Ascending aorta (tissue), 2 donors: ENCODE measurements at regions not wholly inside any gene's neighbourhood (a gene's known extent, or its start where the extent isn't known, plus 50 kb on each side); places are given as distances from the start of the nearest gene placed in this dataset.

Source experiments
- DNase-seq, 2 donors: peaks; one replicate each; pipeline ENCODE4 v3.0.0-alpha.2; 2019; ENCODE audit warnings: low spot score in 2 of 2
- H3K27ac ChIP-seq, 2 donors: fragments of 200-600 bp; sonication (generic); one replicate each; pipeline ENCODE4 v1.5.1; 2016 to 2017; ENCODE audit warnings: mild to moderate bottlenecking in 1 of 2
- H3K27me3 ChIP-seq: fragments of 200-600 bp; sonication (generic); one replicate; pipeline ENCODE4 v1.5.1; 2017
- H3K36me3 ChIP-seq, 2 donors: fragments of 200-600 bp; sonication (generic); one replicate each; pipeline ENCODE4 v1.5.1; 2016
- H3K4me1 ChIP-seq, 2 donors: fragments of 200-600 bp; sonication (generic); one replicate each; pipeline ENCODE4 v1.5.1; 2016 to 2017; ENCODE audit warnings: mild to moderate bottlenecking in 1 of 2
- H3K4me3 ChIP-seq, 2 donors: fragments of 200-600 bp; sonication (generic); one replicate each; pipeline ENCODE4 v1.5.1; 2016 to 2017; ENCODE audit warnings: mild to moderate bottlenecking in 1 of 2
- H3K9me3 ChIP-seq, 2 donors: fragments of 200-600 bp; sonication (generic); one replicate each; pipeline ENCODE4 v1.5.1; 2016
- intact Hi-C: fragments of 100-400 bp; cut with DNase I; formaldehyde crosslinking; loops from one replicate; pipeline ENCODE4 v1.15.1; 2023
- TF ChIP-seq, protein P1 (sequence below), 3 experiments: fragments of 200-600 bp in 2 of 3; fragments of 450-650 bp in 1 of 3; sonication (generic) in 2 of 3; IDR thresholded peaks; one replicate each; pipeline ENCODE4 v1.5.1; 2016 to 2019; ENCODE audit warnings: antibody characterized with exemption in 3 of 3, mild to moderate bottlenecking in 1 of 3, moderate library complexity in 1 of 3

DNA sequence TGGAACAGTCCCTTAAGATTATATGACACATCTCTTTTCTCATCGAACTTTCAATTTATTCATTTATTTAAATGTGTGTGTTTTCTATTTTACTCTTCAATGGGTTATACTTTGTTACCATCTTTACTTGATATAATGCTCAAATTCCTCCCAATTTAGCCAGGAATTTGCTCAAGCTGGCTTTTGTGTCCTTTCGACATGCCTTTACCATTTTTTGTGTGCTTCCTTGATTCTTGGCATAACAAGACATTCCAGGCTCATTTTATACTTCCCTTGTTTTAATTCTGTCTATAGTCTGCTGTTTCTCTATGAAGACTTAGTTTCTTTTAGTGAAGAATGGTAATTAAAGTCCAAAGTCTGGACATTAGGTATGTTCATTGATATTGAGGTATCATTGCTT, 315.8 kb downstream of the AEBP2 start:
- no peak overlapping the region for H3K4me3 ChIP-seq
- H3K27me3 ChIP-seq, result no peaks in the 10 kb centered on the region
- DNase-seq, result no peak
- no peak overlapping the region for H3K27ac ChIP-seq
- TF ChIP-seq, protein P1, sequence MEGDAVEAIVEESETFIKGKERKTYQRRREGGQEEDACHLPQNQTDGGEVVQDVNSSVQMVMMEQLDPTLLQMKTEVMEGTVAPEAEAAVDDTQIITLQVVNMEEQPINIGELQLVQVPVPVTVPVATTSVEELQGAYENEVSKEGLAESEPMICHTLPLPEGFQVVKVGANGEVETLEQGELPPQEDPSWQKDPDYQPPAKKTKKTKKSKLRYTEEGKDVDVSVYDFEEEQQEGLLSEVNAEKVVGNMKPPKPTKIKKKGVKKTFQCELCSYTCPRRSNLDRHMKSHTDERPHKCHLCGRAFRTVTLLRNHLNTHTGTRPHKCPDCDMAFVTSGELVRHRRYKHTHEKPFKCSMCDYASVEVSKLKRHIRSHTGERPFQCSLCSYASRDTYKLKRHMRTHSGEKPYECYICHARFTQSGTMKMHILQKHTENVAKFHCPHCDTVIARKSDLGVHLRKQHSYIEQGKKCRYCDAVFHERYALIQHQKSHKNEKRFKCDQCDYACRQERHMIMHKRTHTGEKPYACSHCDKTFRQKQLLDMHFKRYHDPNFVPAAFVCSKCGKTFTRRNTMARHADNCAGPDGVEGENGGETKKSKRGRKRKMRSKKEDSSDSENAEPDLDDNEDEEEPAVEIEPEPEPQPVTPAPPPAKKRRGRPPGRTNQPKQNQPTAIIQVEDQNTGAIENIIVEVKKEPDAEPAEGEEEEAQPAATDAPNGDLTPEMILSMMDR (IDR thresholded peaks at IDR 0.05), result no peak
- no peaks in the 10 kb centered on the region for H3K36me3 ChIP-seq
- intact Hi-C loops, result loop anchor here (5.0 kb wide), 1 partner anchor 847 kb away; no protein-coding TSS in a partner anchor
- peaks cover 0 to 9% of the 10 kb centered on the region in 2 donors for H3K4me1 ChIP-seq
- peaks cover 3 to 12% of the 10 kb centered on the region in 2 donors for H3K9me3 ChIP-seq

DNA sequence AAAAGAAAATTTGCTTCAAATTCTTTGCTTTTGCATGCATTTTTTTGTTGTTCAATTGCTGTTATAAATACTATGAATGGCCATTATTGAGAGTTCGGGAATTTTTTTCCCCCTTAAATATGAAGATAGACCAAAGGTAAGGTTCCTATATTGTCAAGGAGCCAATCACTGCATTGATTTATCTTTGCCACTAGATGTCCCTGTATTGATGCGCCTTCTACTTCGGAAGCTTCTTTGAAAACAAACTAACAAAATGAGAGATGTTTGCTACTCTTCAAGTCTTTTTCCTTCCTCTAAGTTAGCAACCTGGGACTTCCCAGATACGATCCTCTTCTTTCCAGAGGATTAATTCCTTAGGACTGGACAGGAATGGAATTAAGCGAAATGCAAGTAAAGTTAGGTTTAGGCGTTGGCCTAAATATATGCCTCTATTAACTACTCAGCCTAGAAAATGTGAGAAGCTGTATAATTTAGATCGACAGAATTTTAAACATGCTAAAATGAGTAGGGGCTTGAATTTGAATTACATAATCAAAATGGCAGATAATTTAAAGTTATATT, 318.1 kb downstream of the AEBP2 start:
- Histone ChIP-seq H3K36me3 (no peaks in the 10 kb centered on the region), H3K9me3 (peaks cover 3 to 12% of the 10 kb centered on the region in 2 donors), H3K4me1 (peaks cover 0 to 8% of the 10 kb centered on the region in 2 donors), H3K27ac (no peak overlapping the region), H3K4me3 (no peak overlapping the region), H3K27me3 (no peaks in the 10 kb centered on the region)
- TF ChIP-seq, protein P1 (IDR thresholded peaks at IDR 0.05), result peak; percentile 19 to 60 (median 40)
- no peak for DNase-seq
- intact Hi-C loops, result loop anchor here (5.0 kb wide), 1 partner anchor 845 kb away; no protein-coding TSS in a partner anchor

DNA sequence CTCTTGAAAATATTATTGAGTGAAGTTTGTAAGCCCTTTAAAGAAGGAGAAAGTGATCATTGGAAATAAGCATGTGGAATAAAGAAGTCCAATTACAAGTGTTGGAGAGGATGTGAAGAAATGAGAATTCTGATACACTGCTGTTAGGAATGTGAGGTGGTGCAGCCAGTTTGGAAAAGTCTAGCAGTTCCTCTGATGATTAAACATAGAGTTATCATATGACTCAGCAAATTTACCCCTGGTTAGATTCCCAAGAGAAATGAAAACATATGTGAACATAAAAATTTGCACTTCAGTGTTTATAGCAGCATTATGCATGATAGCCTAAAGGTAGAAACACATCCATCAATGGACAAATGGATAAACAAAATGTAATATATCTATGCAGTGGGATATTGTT, 319.9 kb downstream of the AEBP2 start:
- intact Hi-C loops, result loop anchor here (5.0 kb wide), 1 partner anchor 843 kb away; no protein-coding TSS in a partner anchor
- Histone ChIP-seq H3K4me1 (peaks cover 0 to 14% of the 10 kb centered on the region in 2 donors), H3K4me3 (no peak overlapping the region), H3K9me3 (no peaks in the 10 kb centered on the region), H3K27me3 (no peaks in the 10 kb centered on the region), H3K36me3 (no peaks in the 10 kb centered on the region), H3K27ac (no peak overlapping the region)
- no peak for DNase-seq
- TF ChIP-seq, protein P1 (IDR thresholded peaks at IDR 0.05), result no peak

DNA sequence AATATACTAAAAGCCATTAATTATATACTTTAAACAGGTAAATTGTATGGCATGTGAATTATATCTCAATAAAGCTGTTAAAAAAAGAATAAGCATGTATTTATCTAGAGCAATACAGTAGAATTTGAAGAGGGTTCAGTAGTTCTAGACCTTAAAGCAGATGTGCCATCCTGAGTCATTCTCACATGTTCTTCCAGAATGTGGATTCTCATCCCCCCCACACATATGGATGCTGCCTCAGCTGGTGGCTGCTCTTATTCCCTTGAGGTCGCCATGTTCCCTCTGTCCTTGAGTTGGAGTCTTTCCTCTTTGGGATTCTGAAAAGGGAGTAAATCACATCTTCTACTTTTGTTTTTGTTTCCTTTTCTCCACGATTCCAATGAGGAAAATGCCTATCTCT, 321.3 kb downstream of the AEBP2 start:
- H3K9me3 ChIP-seq, result no peaks in the 10 kb centered on the region
- peaks cover 0 to 12% of the 10 kb centered on the region in 2 donors for H3K4me1 ChIP-seq
- DNase-seq, result no peak
- no peak overlapping the region for H3K4me3 ChIP-seq
- TF ChIP-seq, protein P1 (IDR thresholded peaks at IDR 0.05), result no peak
- H3K36me3 ChIP-seq, result no peaks in the 10 kb centered on the region
- intact Hi-C loops, result no loop called here
- H3K27me3 ChIP-seq, result no peaks in the 10 kb centered on the region
- no peak overlapping the region for H3K27ac ChIP-seq

DNA sequence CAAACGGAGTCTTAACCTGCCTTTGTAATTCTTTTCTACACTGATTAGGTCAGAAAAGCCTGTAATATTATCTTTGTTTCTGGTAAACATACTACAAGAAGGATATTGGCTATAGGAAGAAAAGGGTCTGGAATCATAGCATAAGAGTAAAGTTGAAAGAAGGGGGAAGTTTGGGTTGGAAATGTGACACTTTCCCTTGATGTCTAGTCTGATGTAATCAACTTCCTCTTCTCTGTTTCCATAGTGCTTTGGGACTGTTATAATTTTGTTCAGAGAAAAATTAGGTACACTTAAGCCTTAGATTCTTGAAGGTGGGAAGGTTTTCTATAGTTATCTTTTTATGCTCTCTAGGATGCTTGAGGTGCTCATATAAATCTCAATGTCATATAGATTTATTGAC, 322.2 kb downstream of the AEBP2 start:
- H3K4me3 ChIP-seq, result no peak overlapping the region
- intact Hi-C loops, result no loop called here
- H3K9me3 ChIP-seq, result no peaks in the 10 kb centered on the region
- no peaks in the 10 kb centered on the region for H3K27me3 ChIP-seq
- no peak overlapping the region for H3K27ac ChIP-seq
- H3K36me3 ChIP-seq, result no peaks in the 10 kb centered on the region
- TF ChIP-seq, protein P1 (IDR thresholded peaks at IDR 0.05), result no peak
- DNase-seq, result no peak
- peaks cover 0 to 12% of the 10 kb centered on the region in 2 donors for H3K4me1 ChIP-seq
